ENCODE measurements at regions not wholly inside any gene's neighbourhood (a gene's known extent, or its start where the extent isn't known, plus 50 kb on each side); places are given as distances from the start of the nearest gene placed in this dataset.

GRCh38 chr5:36765876-36766275 lies 110.7 kb upstream of the NIPBL start:
- DNase-seq (no peak), ATAC-seq (replicated peaks in 1 of 4) (no peak)
- H3K4me3 Mint-ChIP-seq: no peak overlapping the region
- Histone ChIP-seq H3K4me3 (ENCODE audit: control insufficient read depth in 1 of 2, extremely low read depth in 1 of 2, low read length in 1 of 2) (no peak overlapping the region), H3K4me1 (ENCODE audit: control insufficient read depth in 1 of 2, extremely low read depth in 1 of 2, insufficient read depth in 2 of 2, low read length in 2 of 2) (no peaks in the 10 kb centered on the region), H3K27me3 (replicated peaks in 1 of 2; ENCODE audit: control insufficient read depth in 2 of 2, extremely low read depth in 1 of 2, insufficient read depth in 2 of 2, low read length in 1 of 2) (peaks cover 0 to 4% of the 10 kb centered on the region in 2 experiments), H3K36me3 (ENCODE audit: control insufficient read depth in 2 of 2, extremely low read depth in 1 of 2, insufficient read depth in 1 of 2, low read length in 1 of 2) (no peaks in the 10 kb centered on the region), H3K9me3 (no peaks in the 10 kb centered on the region), H3K27ac (ENCODE audit: low read length) (no peak overlapping the region)
- peaks cover 6 to 19% of the 10 kb centered on the region in 2 donors for H3K27me3 Mint-ChIP-seq
- POLR2A ChIA-PET: no interaction called here
- CTCF ChIA-PET: no interaction called here
- peaks cover 4% of the 10 kb centered on the region in 3 donors for H3K9me3 Mint-ChIP-seq
- H3K27ac Mint-ChIP-seq: no peak overlapping the region
- no peaks in the 10 kb centered on the region for H3K4me1 Mint-ChIP-seq
- no peaks in the 10 kb centered on the region for H3K36me3 Mint-ChIP-seq
- WGBS (ENCODE audit: insufficient coverage): no CpG with 5 or more reads among the region's 2 CpGs

GRCh38 chr5:36766981-36767380 lies 109.6 kb upstream of the NIPBL start:
- H3K4me3 ChIP-seq (ENCODE audit: control insufficient read depth in 1 of 2, extremely low read depth in 1 of 2, low read length in 1 of 2): no peak overlapping the region
- H3K27me3 ChIP-seq (replicated peaks in 1 of 2; ENCODE audit: control insufficient read depth in 2 of 2, extremely low read depth in 1 of 2, insufficient read depth in 2 of 2, low read length in 1 of 2): peaks cover 0 to 4% of the 10 kb centered on the region in 2 experiments
- Mint-ChIP-seq H3K4me3 (no peak overlapping the region), H3K27me3 (peaks cover 6 to 20% of the 10 kb centered on the region in 2 donors), H3K9me3 (peaks cover 4% of the 10 kb centered on the region in 3 donors), H3K27ac (no peak overlapping the region), H3K36me3 (no peaks in the 10 kb centered on the region), H3K4me1 (no peaks in the 10 kb centered on the region)
- WGBS (ENCODE audit: insufficient coverage): no CpG with 5 or more reads among the region's 1 CpG
- H3K9me3 ChIP-seq: no peaks in the 10 kb centered on the region
- H3K36me3 ChIP-seq (ENCODE audit: control insufficient read depth in 2 of 2, extremely low read depth in 1 of 2, insufficient read depth in 1 of 2, low read length in 1 of 2): no peaks in the 10 kb centered on the region
- no peak for ATAC-seq (replicated peaks in 1 of 4)
- DNase-seq: no peak
- H3K27ac ChIP-seq (ENCODE audit: low read length): no peak overlapping the region
- CTCF ChIA-PET: no interaction called here
- POLR2A ChIA-PET: no interaction called here
- no peaks in the 10 kb centered on the region for H3K4me1 ChIP-seq (ENCODE audit: control insufficient read depth in 1 of 2, extremely low read depth in 1 of 2, insufficient read depth in 2 of 2, low read length in 2 of 2)

- Mint-ChIP-seq H3K27me3 (peaks cover 6 to 20% of the 10 kb centered on the region in 2 donors), H3K4me1 (no peaks in the 10 kb centered on the region), H3K9me3 (peaks cover 4% of the 10 kb centered on the region in 3 donors), H3K27ac (no peak overlapping the region), H3K36me3 (no peaks in the 10 kb centered on the region), H3K4me3 (no peak overlapping the region)
- DNase-seq (no peak), ATAC-seq (replicated peaks in 1 of 4) (no peak)
- H3K27ac ChIP-seq (ENCODE audit: low read length): no peak overlapping the region
- WGBS (ENCODE audit: insufficient coverage): no CpG with 5 or more reads among the region's 2 CpGs
- H3K9me3 ChIP-seq: no peaks in the 10 kb centered on the region
- H3K4me1 ChIP-seq (ENCODE audit: control insufficient read depth in 1 of 2, extremely low read depth in 1 of 2, insufficient read depth in 2 of 2, low read length in 2 of 2): no peaks in the 10 kb centered on the region
- no peak overlapping the region for H3K4me3 ChIP-seq (ENCODE audit: control insufficient read depth in 1 of 2, extremely low read depth in 1 of 2, low read length in 1 of 2)
- CTCF ChIA-PET: interaction anchor here in 1 of 2 donors (1.0 kb wide), 1 partner anchor 11 kb away, joined by 7 read pairs; no protein-coding TSS in a partner anchor
- POLR2A ChIA-PET: no interaction called here
- H3K27me3 ChIP-seq (replicated peaks in 1 of 2; ENCODE audit: control insufficient read depth in 2 of 2, extremely low read depth in 1 of 2, insufficient read depth in 2 of 2, low read length in 1 of 2): peaks cover 0 to 5% of the 10 kb centered on the region in 2 experiments
- no peaks in the 10 kb centered on the region for H3K36me3 ChIP-seq (ENCODE audit: control insufficient read depth in 2 of 2, extremely low read depth in 1 of 2, insufficient read depth in 1 of 2, low read length in 1 of 2)
Measured at GRCh38 chr5:36768450-36768849, 108.1 kb upstream of the NIPBL start.

- no peaks in the 10 kb centered on the region for H3K36me3 ChIP-seq (ENCODE audit: control insufficient read depth in 2 of 2, extremely low read depth in 1 of 2, insufficient read depth in 1 of 2, low read length in 1 of 2)
- peaks cover 4% of the 10 kb centered on the region in 3 donors for H3K9me3 Mint-ChIP-seq
- H3K4me1 Mint-ChIP-seq: no peaks in the 10 kb centered on the region
- H3K9me3 ChIP-seq: no peaks in the 10 kb centered on the region
- H3K4me3 Mint-ChIP-seq: no peak overlapping the region
- no peak overlapping the region for H3K4me3 ChIP-seq (ENCODE audit: control insufficient read depth in 1 of 2, extremely low read depth in 1 of 2, low read length in 1 of 2)
- no peaks in the 10 kb centered on the region for H3K4me1 ChIP-seq (ENCODE audit: control insufficient read depth in 1 of 2, extremely low read depth in 1 of 2, insufficient read depth in 2 of 2, low read length in 2 of 2)
- DNase-seq (no peak), ATAC-seq (replicated peaks in 1 of 4) (no peak)
- peaks cover 0 to 8% of the 10 kb centered on the region in 2 experiments for H3K27me3 ChIP-seq (replicated peaks in 1 of 2; ENCODE audit: control insufficient read depth in 2 of 2, extremely low read depth in 1 of 2, insufficient read depth in 2 of 2, low read length in 1 of 2)
- ChIA-PET CTCF (interaction anchor here in 1 of 2 donors (1.0 kb wide), 1 partner anchor 12 kb away, joined by 7 read pairs; no protein-coding TSS in a partner anchor), POLR2A (no interaction called here)
- H3K27ac Mint-ChIP-seq: no peak overlapping the region
- H3K27me3 Mint-ChIP-seq: peaks cover 6 to 20% of the 10 kb centered on the region in 2 donors
- no peak overlapping the region for H3K27ac ChIP-seq (ENCODE audit: low read length)
- WGBS (ENCODE audit: insufficient coverage): no CpG with 5 or more reads among the region's 2 CpGs
- no peaks in the 10 kb centered on the region for H3K36me3 Mint-ChIP-seq
Measured at GRCh38 chr5:36769129-36769770, 107.3 kb upstream of the NIPBL start.

- Mint-ChIP-seq H3K9me3 (peaks cover 4% of the 10 kb centered on the region in 3 donors), H3K27ac (no peak overlapping the region), H3K36me3 (no peaks in the 10 kb centered on the region), H3K4me3 (no peak overlapping the region), H3K4me1 (no peaks in the 10 kb centered on the region), H3K27me3 (peaks cover 6 to 24% of the 10 kb centered on the region in 2 donors)
- ChIA-PET POLR2A (no interaction called here), CTCF (no interaction called here)
- ATAC-seq (replicated peaks in 1 of 4): no peak
- 94% methylated on average over 2 of the region's 4 CpGs for WGBS (ENCODE audit: insufficient coverage)
- peaks cover 0 to 6% of the 10 kb centered on the region in 2 experiments for H3K27me3 ChIP-seq (replicated peaks in 1 of 2; ENCODE audit: control insufficient read depth in 2 of 2, extremely low read depth in 1 of 2, insufficient read depth in 2 of 2, low read length in 1 of 2)
- no peaks in the 10 kb centered on the region for H3K9me3 ChIP-seq
- no peaks in the 10 kb centered on the region for H3K4me1 ChIP-seq (ENCODE audit: control insufficient read depth in 1 of 2, extremely low read depth in 1 of 2, insufficient read depth in 2 of 2, low read length in 2 of 2)
- no peak for DNase-seq
- no peak overlapping the region for H3K27ac ChIP-seq (ENCODE audit: low read length)
- H3K4me3 ChIP-seq (ENCODE audit: control insufficient read depth in 1 of 2, extremely low read depth in 1 of 2, low read length in 1 of 2): no peak overlapping the region
- no peaks in the 10 kb centered on the region for H3K36me3 ChIP-seq (ENCODE audit: control insufficient read depth in 2 of 2, extremely low read depth in 1 of 2, insufficient read depth in 1 of 2, low read length in 1 of 2)
Measured at GRCh38 chr5:36770125-36770524, 106.4 kb upstream of the NIPBL start.

- ATAC-seq (replicated peaks in 1 of 4) (no peak), DNase-seq (no peak)
- Histone ChIP-seq H3K9me3 (no peaks in the 10 kb centered on the region), H3K27me3 (replicated peaks in 1 of 2; ENCODE audit: control insufficient read depth in 2 of 2, extremely low read depth in 1 of 2, insufficient read depth in 2 of 2, low read length in 1 of 2) (peaks cover 0 to 4% of the 10 kb centered on the region in 2 experiments), H3K4me1 (ENCODE audit: control insufficient read depth in 1 of 2, extremely low read depth in 1 of 2, insufficient read depth in 2 of 2, low read length in 2 of 2) (no peaks in the 10 kb centered on the region), H3K4me3 (ENCODE audit: control insufficient read depth in 1 of 2, extremely low read depth in 1 of 2, low read length in 1 of 2) (no peak overlapping the region), H3K27ac (ENCODE audit: low read length) (no peak overlapping the region), H3K36me3 (ENCODE audit: control insufficient read depth in 2 of 2, extremely low read depth in 1 of 2, insufficient read depth in 1 of 2, low read length in 1 of 2) (no peaks in the 10 kb centered on the region)
- ChIA-PET POLR2A (interaction anchor here in 1 of 2 donors (0.6 kb wide), 1 partner anchor 222 kb away, joined by 3 read pairs; no protein-coding TSS in a partner anchor), CTCF (no interaction called here)
- WGBS (ENCODE audit: insufficient coverage): 58% methylated on average over 2 of the region's 3 CpGs
- Mint-ChIP-seq H3K36me3 (no peaks in the 10 kb centered on the region), H3K4me3 (no peak overlapping the region), H3K9me3 (peaks cover 0 to 3% (median 0%) of the 10 kb centered on the region in 3 donors), H3K27me3 (peaks cover 4 to 11% of the 10 kb centered on the region in 2 donors), H3K27ac (no peak overlapping the region), H3K4me1 (no peaks in the 10 kb centered on the region)
Measured at GRCh38 chr5:36772276-36773140, 104.1 kb upstream of the NIPBL start.

Measured in T-cell (primary cell).